ENCODE measurements at regions not wholly inside any gene's neighbourhood (a gene's known extent, or its start where the extent isn't known, plus 50 kb on each side); places are given as distances from the start of the nearest gene placed in this dataset.

- H3K27ac ChIP-seq (replicated peaks; ENCODE audit: low read length), result no peak overlapping the region
- DNase-seq (ENCODE audit: low spot score), result no peak
- no CpG with 5 or more reads among the region's 4 CpGs for WGBS, 2 donors (ENCODE audit: extremely low coverage in 2 of 2, insufficient read length in 2 of 2, insufficient replicate concordance in 1 of 2)
These were observed 169.5 kb upstream of the EDNRB start for GRCh38 chr13:78087966-78088678.

GRCh38 chr13:78085434-78086225 is 167.0 kb upstream of the EDNRB start:
- Histone ChIP-seq H3K9me3 (replicated peaks in 1 of 2; ENCODE audit: control insufficient read depth in 2 of 2, insufficient read depth in 1 of 2, low read depth in 1 of 2, low read length in 2 of 2) (peaks cover 0 to 5% of the 10 kb centered on the region in 2 donors), H2BK120ac (ENCODE audit: low read depth, low read length) (no peak overlapping the region), H3K4me1 (ENCODE audit: control insufficient read depth in 2 of 2, insufficient read depth in 1 of 2, low read depth in 1 of 2, low read length in 2 of 2) (no peaks in the 10 kb centered on the region), H4K8ac (ENCODE audit: low read depth, low read length) (no peak overlapping the region), H3K27me3 (ENCODE audit: control insufficient read depth in 3 of 3, insufficient read depth in 3 of 3, low read depth in 1 of 3, low read length in 3 of 3) (no peaks in the 10 kb centered on the region), H3K4ac (ENCODE audit: low read length) (no peak overlapping the region), H2BK5ac (ENCODE audit: low read length) (no peak overlapping the region), H3K14ac (ENCODE audit: low read length) (no peak overlapping the region), H3K23ac (ENCODE audit: low read depth, low read length, poor library complexity) (no peak overlapping the region), H2AK5ac (ENCODE audit: low read depth, low read length) (no peak overlapping the region), H3K9ac (ENCODE audit: low read depth, low read length, poor library complexity) (no peak overlapping the region), H3K4me2 (ENCODE audit: insufficient read depth, low read length, poor library complexity, severe bottlenecking) (no peak overlapping the region), H3K79me1 (ENCODE audit: low read depth, low read length) (no peaks in the 10 kb centered on the region), H2BK15ac (ENCODE audit: low read length) (no peak overlapping the region), H3K36me3 (replicated peaks in 1 of 2; ENCODE audit: control insufficient read depth in 2 of 2, insufficient read depth in 2 of 2, low read length in 2 of 2) (no peaks in the 10 kb centered on the region), H2AFZ (ENCODE audit: low read length) (peak overlapping the region; percentile 41), H3K18ac (ENCODE audit: low read length) (no peak overlapping the region), H4K91ac (ENCODE audit: low read depth, low read length, poor library complexity) (no peak overlapping the region), H3K27ac (replicated peaks; ENCODE audit: low read length) (no peak overlapping the region), H3K4me3 (ENCODE audit: low read length in 2 of 2) (no peak overlapping the region), H2BK12ac (ENCODE audit: low read length) (no peak overlapping the region)
- no CpG with 5 or more reads among the region's 8 CpGs for WGBS, 2 donors (ENCODE audit: extremely low coverage in 2 of 2, insufficient read length in 2 of 2, insufficient replicate concordance in 1 of 2)
- DNase-seq (ENCODE audit: low spot score), result no peak

More at GRCh38 chr13:78087966-78088678, 169.5 kb upstream of the EDNRB start:
- Histone ChIP-seq H3K4me1 (ENCODE audit: control insufficient read depth in 2 of 2, insufficient read depth in 1 of 2, low read depth in 1 of 2, low read length in 2 of 2) (no peaks in the 10 kb centered on the region), H3K79me1 (ENCODE audit: low read depth, low read length) (no peaks in the 10 kb centered on the region), H2BK12ac (ENCODE audit: low read length) (no peak overlapping the region), H3K14ac (ENCODE audit: low read length) (no peak overlapping the region), H3K4me2 (ENCODE audit: insufficient read depth, low read length, poor library complexity, severe bottlenecking) (no peak overlapping the region), H3K36me3 (replicated peaks in 1 of 2; ENCODE audit: control insufficient read depth in 2 of 2, insufficient read depth in 2 of 2, low read length in 2 of 2) (no peaks in the 10 kb centered on the region), H4K8ac (ENCODE audit: low read depth, low read length) (no peak overlapping the region), H3K4ac (ENCODE audit: low read length) (no peak overlapping the region), H4K91ac (ENCODE audit: low read depth, low read length, poor library complexity) (no peak overlapping the region), H2AFZ (ENCODE audit: low read length) (peak overlapping the region; percentile 53), H3K9me3 (replicated peaks in 1 of 2; ENCODE audit: control insufficient read depth in 2 of 2, insufficient read depth in 1 of 2, low read depth in 1 of 2, low read length in 2 of 2) (no peaks in the 10 kb centered on the region), H2AK5ac (ENCODE audit: low read depth, low read length) (no peak overlapping the region), H2BK120ac (ENCODE audit: low read depth, low read length) (no peak overlapping the region), H3K18ac (ENCODE audit: low read length) (no peak overlapping the region), H3K9ac (ENCODE audit: low read depth, low read length, poor library complexity) (no peak overlapping the region), H3K27me3 (ENCODE audit: control insufficient read depth in 3 of 3, insufficient read depth in 3 of 3, low read depth in 1 of 3, low read length in 3 of 3) (no peaks in the 10 kb centered on the region), H2BK5ac (ENCODE audit: low read length) (no peak overlapping the region), H3K4me3 (ENCODE audit: low read length in 2 of 2) (no peak overlapping the region), H3K23ac (ENCODE audit: low read depth, low read length, poor library complexity) (no peak overlapping the region), H2BK15ac (ENCODE audit: low read length) (no peak overlapping the region)

DNA sequence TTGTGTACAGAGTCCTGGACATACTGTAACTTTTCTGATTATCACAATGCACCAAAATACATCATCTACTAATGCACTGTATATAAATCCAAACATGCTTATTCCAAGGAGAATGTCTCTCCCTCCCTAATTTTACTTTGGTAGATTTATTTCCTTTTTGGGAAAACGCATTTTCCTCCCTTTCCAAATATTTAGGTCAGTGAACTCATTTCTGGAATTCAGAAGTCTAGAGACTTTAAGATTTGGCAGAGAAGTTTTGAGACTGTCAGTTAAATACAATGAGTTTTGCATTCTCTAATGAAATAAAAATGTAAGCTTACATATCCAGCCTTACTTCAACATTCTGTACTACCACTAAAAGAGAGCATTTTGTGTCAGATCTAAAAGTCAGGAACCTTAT is 165.8 kb upstream of the EDNRB start:
- Histone ChIP-seq H3K18ac (ENCODE audit: low read length) (no peak overlapping the region), H2BK12ac (ENCODE audit: low read length) (no peak overlapping the region), H3K4me3 (ENCODE audit: low read length in 2 of 2) (no peak overlapping the region), H3K9me3 (replicated peaks in 1 of 2; ENCODE audit: control insufficient read depth in 2 of 2, insufficient read depth in 1 of 2, low read depth in 1 of 2, low read length in 2 of 2) (peaks cover 0 to 11% of the 10 kb centered on the region in 2 donors), H3K4me1 (ENCODE audit: control insufficient read depth in 2 of 2, insufficient read depth in 1 of 2, low read depth in 1 of 2, low read length in 2 of 2) (no peaks in the 10 kb centered on the region), H2AK5ac (ENCODE audit: low read depth, low read length) (no peak overlapping the region), H2AFZ (ENCODE audit: low read length) (no peak overlapping the region), H3K79me1 (ENCODE audit: low read depth, low read length) (no peaks in the 10 kb centered on the region), H3K36me3 (replicated peaks in 1 of 2; ENCODE audit: control insufficient read depth in 2 of 2, insufficient read depth in 2 of 2, low read length in 2 of 2) (no peaks in the 10 kb centered on the region), H3K27ac (replicated peaks; ENCODE audit: low read length) (no peak overlapping the region), H2BK5ac (ENCODE audit: low read length) (no peak overlapping the region), H2BK15ac (ENCODE audit: low read length) (no peak overlapping the region), H4K8ac (ENCODE audit: low read depth, low read length) (no peak overlapping the region), H3K14ac (ENCODE audit: low read length) (no peak overlapping the region), H3K27me3 (ENCODE audit: control insufficient read depth in 3 of 3, insufficient read depth in 3 of 3, low read depth in 1 of 3, low read length in 3 of 3) (no peaks in the 10 kb centered on the region), H4K91ac (ENCODE audit: low read depth, low read length, poor library complexity) (no peak overlapping the region), H3K4ac (ENCODE audit: low read length) (no peak overlapping the region), H2BK120ac (ENCODE audit: low read depth, low read length) (no peak overlapping the region), H3K9ac (ENCODE audit: low read depth, low read length, poor library complexity) (no peak overlapping the region), H3K23ac (ENCODE audit: low read depth, low read length, poor library complexity) (no peak overlapping the region), H3K4me2 (ENCODE audit: insufficient read depth, low read length, poor library complexity, severe bottlenecking) (no peak overlapping the region)
- WGBS, 2 donors (ENCODE audit: extremely low coverage in 2 of 2, insufficient read length in 2 of 2, insufficient replicate concordance in 1 of 2), result no CpG with 5 or more reads among the region's 1 CpG
- DNase-seq (ENCODE audit: low spot score), result no peak

- no CpG with 5 or more reads among the region's 3 CpGs for WGBS, 2 donors (ENCODE audit: extremely low coverage in 2 of 2, insufficient read length in 2 of 2, insufficient replicate concordance in 1 of 2)
- no peak overlapping the region for H4K91ac ChIP-seq (ENCODE audit: low read depth, low read length, poor library complexity)
- H3K79me1 ChIP-seq (ENCODE audit: low read depth, low read length), result no peaks in the 10 kb centered on the region
- DNase-seq (ENCODE audit: low spot score), result no peak
- no peak overlapping the region for H2AK5ac ChIP-seq (ENCODE audit: low read depth, low read length)
- H3K14ac ChIP-seq (ENCODE audit: low read length), result no peak overlapping the region
- H2AFZ ChIP-seq (ENCODE audit: low read length), result peak overlapping the region; percentile 31
- peaks cover 0 to 11% of the 10 kb centered on the region in 2 donors for H3K9me3 ChIP-seq (replicated peaks in 1 of 2; ENCODE audit: control insufficient read depth in 2 of 2, insufficient read depth in 1 of 2, low read depth in 1 of 2, low read length in 2 of 2)
- H3K4me3 ChIP-seq (ENCODE audit: low read length in 2 of 2), result no peak overlapping the region
- no peak overlapping the region for H2BK15ac ChIP-seq (ENCODE audit: low read length)
- H3K9ac ChIP-seq (ENCODE audit: low read depth, low read length, poor library complexity), result no peak overlapping the region
- H3K4ac ChIP-seq (ENCODE audit: low read length), result no peak overlapping the region
- no peaks in the 10 kb centered on the region for H3K4me1 ChIP-seq (ENCODE audit: control insufficient read depth in 2 of 2, insufficient read depth in 1 of 2, low read depth in 1 of 2, low read length in 2 of 2)
- H2BK5ac ChIP-seq (ENCODE audit: low read length), result no peak overlapping the region
- no peak overlapping the region for H2BK120ac ChIP-seq (ENCODE audit: low read depth, low read length)
- no peaks in the 10 kb centered on the region for H3K27me3 ChIP-seq (ENCODE audit: control insufficient read depth in 3 of 3, insufficient read depth in 3 of 3, low read depth in 1 of 3, low read length in 3 of 3)
- H2BK12ac ChIP-seq (ENCODE audit: low read length), result no peak overlapping the region
- H3K23ac ChIP-seq (ENCODE audit: low read depth, low read length, poor library complexity), result no peak overlapping the region
- H4K8ac ChIP-seq (ENCODE audit: low read depth, low read length), result no peak overlapping the region
- peak overlapping the region; percentile 2 for H3K4me2 ChIP-seq (ENCODE audit: insufficient read depth, low read length, poor library complexity, severe bottlenecking)
- no peaks in the 10 kb centered on the region for H3K36me3 ChIP-seq (replicated peaks in 1 of 2; ENCODE audit: control insufficient read depth in 2 of 2, insufficient read depth in 2 of 2, low read length in 2 of 2)
- H3K18ac ChIP-seq (ENCODE audit: low read length), result no peak overlapping the region
- no peak overlapping the region for H3K27ac ChIP-seq (replicated peaks; ENCODE audit: low read length)
These were observed 159.5 kb upstream of the EDNRB start for GRCh38 chr13:78078168-78078567.
